ENCODE measurements at regions not wholly inside any gene's neighbourhood (a gene's known extent, or its start where the extent isn't known, plus 50 kb on each side); places are given as distances from the start of the nearest gene placed in this dataset.

DNA sequence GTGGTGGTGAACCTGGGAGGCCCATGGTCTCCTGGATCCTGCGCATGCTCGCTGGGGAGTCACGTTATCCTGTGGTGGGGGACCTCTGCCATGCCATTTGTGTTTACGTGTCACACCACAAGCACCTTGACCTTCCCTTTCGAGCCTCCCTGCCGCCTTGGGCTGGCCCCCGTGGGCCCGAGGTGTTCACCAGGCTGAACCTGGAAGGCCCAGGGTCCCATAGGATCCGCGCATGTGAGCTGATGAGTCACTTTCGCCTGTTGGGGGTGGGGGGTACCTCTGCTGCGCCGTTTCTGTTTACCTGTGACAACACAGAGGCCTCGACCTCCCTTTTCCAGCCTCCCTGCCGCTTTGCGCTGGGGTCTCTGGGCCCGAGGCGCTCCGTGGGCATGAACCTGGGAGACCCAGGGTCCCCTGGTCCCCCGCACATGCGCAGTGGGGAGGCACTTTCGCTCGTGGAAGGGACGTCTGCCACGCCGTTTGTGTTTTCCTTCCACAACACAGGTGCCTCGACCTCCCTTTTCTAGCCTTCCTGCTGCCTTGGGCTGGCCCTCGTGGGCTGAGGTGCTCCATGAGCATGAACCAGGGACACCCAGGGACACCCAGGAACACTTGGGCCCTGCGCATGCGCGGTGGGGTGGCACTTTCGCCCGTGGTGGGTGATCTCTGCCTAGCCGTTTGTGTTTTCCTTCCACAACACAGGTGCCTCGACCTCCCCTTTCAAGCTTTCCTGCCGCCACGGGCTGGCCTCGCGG lies 334.1 kb downstream of the ALG10 start:
- TF ChIP-seq, protein P1, sequence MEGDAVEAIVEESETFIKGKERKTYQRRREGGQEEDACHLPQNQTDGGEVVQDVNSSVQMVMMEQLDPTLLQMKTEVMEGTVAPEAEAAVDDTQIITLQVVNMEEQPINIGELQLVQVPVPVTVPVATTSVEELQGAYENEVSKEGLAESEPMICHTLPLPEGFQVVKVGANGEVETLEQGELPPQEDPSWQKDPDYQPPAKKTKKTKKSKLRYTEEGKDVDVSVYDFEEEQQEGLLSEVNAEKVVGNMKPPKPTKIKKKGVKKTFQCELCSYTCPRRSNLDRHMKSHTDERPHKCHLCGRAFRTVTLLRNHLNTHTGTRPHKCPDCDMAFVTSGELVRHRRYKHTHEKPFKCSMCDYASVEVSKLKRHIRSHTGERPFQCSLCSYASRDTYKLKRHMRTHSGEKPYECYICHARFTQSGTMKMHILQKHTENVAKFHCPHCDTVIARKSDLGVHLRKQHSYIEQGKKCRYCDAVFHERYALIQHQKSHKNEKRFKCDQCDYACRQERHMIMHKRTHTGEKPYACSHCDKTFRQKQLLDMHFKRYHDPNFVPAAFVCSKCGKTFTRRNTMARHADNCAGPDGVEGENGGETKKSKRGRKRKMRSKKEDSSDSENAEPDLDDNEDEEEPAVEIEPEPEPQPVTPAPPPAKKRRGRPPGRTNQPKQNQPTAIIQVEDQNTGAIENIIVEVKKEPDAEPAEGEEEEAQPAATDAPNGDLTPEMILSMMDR (IDR thresholded peaks at IDR 0.05) = no peak
- TF ChIP-seq POLR2A (IDR thresholded peaks at IDR 0.05) = no peak
